Esophagus muscularis mucosa (tissue), 4 donors: ENCODE measurements at regions not wholly inside any gene's neighbourhood (a gene's known extent, or its start where the extent isn't known, plus 50 kb on each side); places are given as distances from the start of the nearest gene placed in this dataset.

Experiments used
- DNase-seq: peaks from one replicate; pipeline ENCODE4 v3.0.0-alpha.2; 2017; ENCODE audit errors: extremely low spot score
- H3K27ac ChIP-seq, 4 donors: fragments of 200-600 bp; sonication (generic); replicated peaks in 1 of 4; 1 replicate in 3 of 4; 2 replicates in 1 of 4; pipeline ENCODE4 v1.5.1; 2016 to 2019; ENCODE audit warnings: mild to moderate bottlenecking in 1 of 4
- H3K27me3 ChIP-seq, 4 donors: fragments of 200-600 bp; sonication (generic); one replicate each; pipeline versions ENCODE4 v1.5.1 to v1.6.0; 2016 to 2019
- H3K36me3 ChIP-seq, 4 donors: fragments of 200-600 bp; sonication (generic); one replicate each; pipeline ENCODE4 v1.5.1; 2016 to 2019
- H3K4me1 ChIP-seq, 4 donors: fragments of 200-600 bp; sonication (generic); one replicate each; pipeline ENCODE4 v1.5.1; 2016 to 2019
- H3K4me3 ChIP-seq, 4 donors: fragments of 200-600 bp; sonication (generic); 1 replicate in 2 of 4; 2 replicates in 2 of 4; pipeline ENCODE4 v1.5.1; 2016 to 2019; ENCODE audit warnings: mild to moderate bottlenecking in 4 of 4, moderate library complexity in 1 of 4
- H3K9me3 ChIP-seq, 4 donors: fragments of 200-600 bp; sonication (generic); 1 replicate in 3 of 4; 2 replicates in 1 of 4; pipeline ENCODE4 v1.5.1; 2016 to 2019
- CTCF ChIP-seq, 3 experiments: fragments of 200-600 bp in 2 of 3; fragments of 450-650 bp in 1 of 3; sonication (generic) in 2 of 3; IDR thresholded peaks; one replicate each; pipeline ENCODE4 v1.5.1; 2017 to 2019; ENCODE audit warnings: antibody characterized with exemption in 3 of 3, mild to moderate bottlenecking in 2 of 3, moderate library complexity in 1 of 3
- EP300 ChIP-seq: sonication (generic); formaldehyde crosslinking; IDR thresholded peaks from one replicate; pipeline ENCODE4 v1.6.1; 2017; ENCODE audit warnings: antibody characterized with exemption
- POLR2A ChIP-seq: fragments of 450-650 bp; IDR thresholded peaks from one replicate; pipeline ENCODE4 v1.6.1; 2017; ENCODE audit warnings: antibody characterized with exemption, moderate library complexity, mild to moderate bottlenecking, low read depth
- POLR2AphosphoS5 ChIP-seq, 2 donors: sonication (generic); formaldehyde crosslinking; IDR thresholded peaks; one replicate each; pipeline ENCODE4 v1.6.1; 2017; ENCODE audit warnings: antibody characterized with exemption in 2 of 2
- WGBS: methylation state at CpG from one replicate; pipeline ENCODE4 v1.1.5; 2018; 5-methylcytosine and 5-hydroxymethylcytosine counted together
- intact Hi-C: fragments of 100-400 bp; cut with DNase I; formaldehyde crosslinking; loops from one replicate; pipeline ENCODE4 v1.15.1; 2023

DNA sequence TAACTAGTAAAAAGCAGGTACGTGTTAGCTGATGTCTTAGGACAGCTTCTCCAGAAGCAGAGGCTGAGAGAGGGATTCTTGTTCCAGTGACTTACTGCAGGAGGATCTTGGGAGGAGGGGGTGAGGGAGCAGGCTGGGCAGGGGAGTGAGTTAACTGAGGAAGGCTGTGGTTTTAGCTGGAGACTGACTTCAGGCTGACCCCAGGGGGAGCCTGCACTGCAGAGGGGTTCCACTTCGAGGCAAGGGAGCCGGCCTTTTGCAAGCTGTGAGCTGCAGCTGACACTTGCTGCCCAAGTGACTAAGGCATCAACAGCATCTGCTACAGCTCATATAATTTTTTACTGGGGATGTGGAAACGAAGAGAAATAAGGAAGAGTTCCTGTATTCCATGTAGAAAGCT lies 50.4 kb upstream of the SOD1 start:
- WGBS, result 65% methylated on average over 4 of the region's 4 CpGs
- H3K4me3 ChIP-seq, result no peak overlapping the region
- H3K36me3 ChIP-seq, result no peaks in the 10 kb centered on the region
- H3K4me1 ChIP-seq, result no peaks in the 10 kb centered on the region
- intact Hi-C loops, result loop anchor here (10.0 kb wide), 1 partner anchor 514 kb away; no protein-coding TSS in a partner anchor
- peaks cover 0 to 16% (median 0%) of the 10 kb centered on the region in 4 donors for H3K27me3 ChIP-seq
- DNase-seq, result no peak
- TF ChIP-seq CTCF (IDR thresholded peaks at IDR 0.05) (no peak), POLR2A (no peak), EP300 (no peak), POLR2AphosphoS5 (IDR thresholded peaks at IDR 0.05) (no peak)
- H3K27ac ChIP-seq, result no peak overlapping the region
- H3K9me3 ChIP-seq, result no peaks in the 10 kb centered on the region

DNA sequence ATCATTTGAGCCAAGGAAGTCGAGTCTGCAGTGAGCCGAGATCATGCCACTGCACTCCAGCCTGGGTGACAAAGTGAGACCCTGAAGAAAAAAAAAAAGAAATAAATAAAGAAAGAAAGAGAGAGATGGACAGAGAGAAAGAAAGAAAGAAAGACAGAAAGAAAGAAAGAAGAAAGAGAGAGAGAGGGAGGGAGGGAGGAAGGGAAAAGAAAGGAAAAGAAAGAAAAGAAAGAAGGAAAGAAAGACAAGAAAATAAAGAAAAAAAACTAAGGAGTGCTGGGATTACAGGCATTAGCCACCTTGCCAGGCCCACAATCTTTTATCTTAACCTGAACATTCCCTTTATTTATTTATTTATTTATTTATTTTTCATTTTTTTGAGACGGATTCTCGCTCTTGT lies 51.7 kb upstream of the SOD1 start:
- whole genome bisulfite sequencing, result 97% methylated on average over 4 of the region's 4 CpGs
- H3K27me3 ChIP-seq, result peaks cover 0 to 8% (median 0%) of the 10 kb centered on the region in 4 donors
- H3K27ac ChIP-seq, result no peak overlapping the region
- no peak for DNase-seq
- H3K9me3 ChIP-seq, result no peaks in the 10 kb centered on the region
- H3K4me1 ChIP-seq, result no peaks in the 10 kb centered on the region
- intact Hi-C loops, result loop anchor here (10.0 kb wide), 1 partner anchor 513 kb away; no protein-coding TSS in a partner anchor
- H3K4me3 ChIP-seq, result no peak overlapping the region
- TF ChIP-seq EP300 (no peak), POLR2A (no peak)
- H3K36me3 ChIP-seq, result no peaks in the 10 kb centered on the region

DNA sequence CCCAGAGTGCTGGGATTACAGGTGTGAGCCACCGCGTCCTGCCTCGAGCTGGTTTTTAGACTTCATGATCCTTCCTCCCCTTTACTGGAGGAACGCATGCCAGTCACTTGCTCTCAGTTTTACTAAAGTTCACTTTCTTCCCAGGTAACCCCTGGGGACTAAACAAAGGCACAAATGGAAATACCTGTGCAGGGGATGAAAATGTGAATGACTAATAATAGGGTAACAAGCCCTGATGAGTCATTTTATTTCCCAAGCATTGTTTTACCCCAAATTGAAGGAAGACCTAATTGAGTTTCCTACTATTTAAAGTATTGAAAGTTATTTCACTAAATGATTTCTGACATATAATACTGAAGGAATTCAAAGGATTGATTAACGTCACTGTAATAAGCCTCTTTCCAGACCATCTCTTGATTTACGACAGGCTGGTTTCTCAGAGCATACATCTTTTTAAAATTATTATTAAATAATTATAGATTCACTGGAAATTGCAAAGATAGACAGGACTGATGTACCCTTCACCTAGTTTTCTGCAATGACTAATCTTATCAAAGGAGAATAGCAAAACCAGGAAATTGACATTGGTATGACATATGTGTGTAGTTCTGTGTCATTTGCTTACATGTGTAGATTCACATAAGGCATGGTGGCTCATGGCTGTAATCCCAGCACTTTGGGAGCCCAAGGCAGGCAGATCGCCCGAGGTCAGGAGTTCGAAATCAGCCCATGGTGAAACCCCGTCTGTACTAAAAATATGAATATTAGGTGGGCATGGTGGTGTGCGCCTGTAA lies 53.2 kb upstream of the SOD1 start:
- H3K36me3 ChIP-seq, result no peaks in the 10 kb centered on the region
- no peaks in the 10 kb centered on the region for H3K9me3 ChIP-seq
- H3K4me1 ChIP-seq, result no peaks in the 10 kb centered on the region
- no peak overlapping the region for H3K4me3 ChIP-seq
- H3K27ac ChIP-seq, result no peak overlapping the region
- no peak for TF ChIP-seq CTCF (IDR thresholded peaks at IDR 0.05)
- TF ChIP-seq POLR2A, result no peak
- no peak for TF ChIP-seq POLR2AphosphoS5 (IDR thresholded peaks at IDR 0.05)
- no peak for TF ChIP-seq EP300
- DNase-seq, result no peak
- intact Hi-C loops, result loop anchor here (10.0 kb wide), 1 partner anchor 511 kb away; no protein-coding TSS in a partner anchor
- 87% methylated on average over 11 of the region's 11 CpGs for WGBS
- peaks cover 0 to 4% (median 0%) of the 10 kb centered on the region in 4 donors for H3K27me3 ChIP-seq

- WGBS, result 38% methylated on average over 11 of the region's 11 CpGs
- H3K27ac ChIP-seq, result no peak overlapping the region
- no peaks in the 10 kb centered on the region for H3K4me1 ChIP-seq
- DNase-seq, result no peak
- peaks cover 0 to 4% (median 0%) of the 10 kb centered on the region in 4 donors for H3K27me3 ChIP-seq
- no peaks in the 10 kb centered on the region for H3K9me3 ChIP-seq
- TF ChIP-seq CTCF (IDR thresholded peaks at IDR 0.05) (peak; percentile 76 to 83 (median 80)), EP300 (no peak), POLR2A (no peak), POLR2AphosphoS5 (IDR thresholded peaks at IDR 0.05) (no peak)
- intact Hi-C loops, result loop anchor here (5.0 to 10.0 kb wide), 2 partner anchors 407 to 510 kb away; no protein-coding TSS in a partner anchor
- no peak overlapping the region for H3K4me3 ChIP-seq
- H3K36me3 ChIP-seq, result no peaks in the 10 kb centered on the region
These were observed 54.8 kb upstream of the SOD1 start for GRCh38 chr21:31604591-31605190.

DNA sequence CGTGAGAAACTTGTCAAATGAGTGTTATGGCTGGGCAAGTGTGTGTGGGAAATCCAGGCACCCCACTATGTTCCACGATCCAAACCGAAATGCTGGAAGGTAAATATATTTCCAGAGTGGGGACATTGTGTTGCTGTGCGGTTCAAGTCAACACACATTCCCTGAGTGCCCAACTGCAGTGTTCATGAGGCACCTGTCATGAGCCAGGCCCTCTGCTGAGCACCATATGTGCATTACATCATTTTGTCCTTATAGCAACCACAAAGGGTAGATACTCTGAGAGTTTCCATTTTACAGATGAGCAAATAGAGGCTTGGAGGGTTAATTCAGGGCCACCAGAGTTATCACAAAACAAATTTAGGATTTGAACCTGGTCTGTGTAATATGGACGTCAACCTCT lies 59.9 kb upstream of the SOD1 start:
- TF ChIP-seq POLR2AphosphoS5 (IDR thresholded peaks at IDR 0.05) (no peak), POLR2A (no peak), EP300 (no peak), CTCF (IDR thresholded peaks at IDR 0.05) (no peak)
- no peaks in the 10 kb centered on the region for H3K36me3 ChIP-seq
- H3K27ac ChIP-seq, result no peak overlapping the region
- H3K27me3 ChIP-seq, result no peaks in the 10 kb centered on the region
- H3K9me3 ChIP-seq, result peaks cover 0 to 2% (median 0%) of the 10 kb centered on the region in 4 donors
- H3K4me1 ChIP-seq, result no peaks in the 10 kb centered on the region
- 69% methylated on average over 5 of the region's 5 CpGs for WGBS
- intact Hi-C loops, result no loop called here
- no peak overlapping the region for H3K4me3 ChIP-seq
- no peak for DNase-seq
